H1 (cell line): ENCODE measurements at regions not wholly inside any gene's neighbourhood (a gene's known extent, or its start where the extent isn't known, plus 50 kb on each side); places are given as distances from the start of the nearest gene placed in this dataset.

Experiments used
- HDAC6 ChIP-seq: IDR thresholded peaks from one replicate; pipeline ENCODE4 v1.7.1; 2012; ENCODE audit warnings: low read depth, mild to moderate bottlenecking, inconsistent platforms, low read length, moderate library complexity

GRCh38 chr21:20258542-20258941 lies 739.7 kb upstream of the NCAM2 start (continued):
- no peak for TF ChIP-seq HDAC6
- TF ChIP-seq, all 59 proteins: peak for 0
